IMR-90 (cell line): ENCODE measurements at regions not wholly inside any gene's neighbourhood (a gene's known extent, or its start where the extent isn't known, plus 50 kb on each side); places are given as distances from the start of the nearest gene placed in this dataset.

Experiments used
- ATAC-seq: fragments of 200-7000 bp; cut with Tn5 transposase; 2 replicates; pipeline ENCODE4 v1.9.1; 2020; ENCODE audit warnings: low read depth, mild to moderate bottlenecking, moderate library complexity
- BruUV-seq: library from RNA; stranded (reverse); fragments of 400-500 nt; replicated peaks from 2 replicates; lab custom pipeline; 2021; lab: Mats Ljungman, UMichigan
- CTCF ChIA-PET: fragments of 300-600 bp; formaldehyde crosslinking; extraction: SDS; loops from one replicate; lab custom pipeline; 2021; ENCODE audit warnings: antibody characterized with exemption; lab: Yijun Ruan, JAX
- POLR2A ChIA-PET: fragments of 300-600 bp; sonication (Branson Sonifier 250); formaldehyde crosslinking; loops from one replicate; lab custom pipeline; 2022; ENCODE audit warnings: antibody characterized with exemption; ENCODE audit not compliant: unreplicated experiment; lab: Charles Lee
- DNase-seq: peaks from one replicate; pipeline ENCODE4 v3.0.0; 2013
- H2AFZ ChIP-seq: replicated peaks from 2 replicates; pipeline ENCODE3; 2013; ENCODE audit warnings: low read length, mild to moderate bottlenecking; ENCODE audit not compliant: poor library complexity
- H2AK5ac ChIP-seq: 2 replicates; pipeline ENCODE4 v1.6.1; 2013; ENCODE audit warnings: low read depth, low read length, inconsistent platforms
- H2AK9ac ChIP-seq: replicated peaks from 2 replicates; pipeline ENCODE3; 2013; ENCODE audit warnings: mild to moderate bottlenecking, low read depth, low read length, moderate library complexity; ENCODE audit not compliant: poor library complexity
- H2BK120ac ChIP-seq: 2 replicates; pipeline ENCODE4 v1.6.1; 2013; ENCODE audit warnings: low read depth, low read length, inconsistent platforms
- H2BK15ac ChIP-seq: 3 replicates; pipeline ENCODE4 v1.6.1; 2013; ENCODE audit warnings: low read depth, low read length, inconsistent platforms
- H2BK20ac ChIP-seq: 2 replicates; pipeline ENCODE4 v1.6.1; 2013; ENCODE audit warnings: low read depth, mild to moderate bottlenecking, inconsistent platforms, low read length, moderate library complexity
- H2BK5ac ChIP-seq: 2 replicates; pipeline ENCODE4 v1.6.1; 2013; ENCODE audit warnings: mild to moderate bottlenecking, low read depth, low read length, inconsistent platforms; ENCODE audit not compliant: poor library complexity, severe bottlenecking
- H3K14ac ChIP-seq: replicated peaks from 2 replicates; pipeline ENCODE4 v1.6.1; 2013; ENCODE audit warnings: low read depth, low read length, inconsistent platforms
- H3K18ac ChIP-seq: 2 replicates; pipeline ENCODE4 v1.6.1; 2013; ENCODE audit warnings: low read depth, low read length, control low read depth
- H3K23ac ChIP-seq: 2 replicates; pipeline ENCODE4 v1.6.1; 2013; ENCODE audit warnings: low read depth, low read length, inconsistent platforms
- H3K27ac ChIP-seq: 2 replicates; pipeline ENCODE4 v1.5.1; 2013; ENCODE audit warnings: mild to moderate bottlenecking, control low read depth, low read length; ENCODE audit not compliant: insufficient read depth
- H3K27me3 ChIP-seq: 2 replicates; pipeline ENCODE4 v1.6.1; 2013; ENCODE audit warnings: low read length; ENCODE audit not compliant: control insufficient read depth, insufficient read depth
- H3K36me3 ChIP-seq: 2 replicates; pipeline ENCODE4 v1.6.1; 2013; ENCODE audit warnings: low read length, mixed read lengths; ENCODE audit not compliant: control insufficient read depth, insufficient read depth
- H3K4ac ChIP-seq: 2 replicates; pipeline ENCODE4 v1.6.1; 2013; ENCODE audit warnings: low read depth, low read length, inconsistent platforms
- H3K4me1 ChIP-seq: 2 replicates; pipeline ENCODE4 v1.6.1; 2013; ENCODE audit warnings: low read length, mixed read lengths; ENCODE audit not compliant: control insufficient read depth, insufficient read depth
- H3K4me2 ChIP-seq: 2 replicates; pipeline ENCODE4 v1.6.1; 2013; ENCODE audit warnings: low read depth, mild to moderate bottlenecking, control low read depth, low read length, moderate library complexity
- H3K4me3 ChIP-seq: 2 replicates; pipeline ENCODE4 v1.5.1; 2013; ENCODE audit warnings: low read depth, mild to moderate bottlenecking, control low read depth, low read length, moderate library complexity; ENCODE audit not compliant: insufficient read depth
- H3K56ac ChIP-seq: 2 replicates; pipeline ENCODE4 v1.6.1; 2013; ENCODE audit warnings: low read length, inconsistent platforms; ENCODE audit not compliant: insufficient read depth; ENCODE audit errors: extremely low read depth
- H3K79me1 ChIP-seq, 2 experiments: 2 replicates each; pipeline ENCODE4 v1.6.1; 2013; ENCODE audit warnings: low read length in 2 of 2, inconsistent platforms in 1 of 2, low read depth in 1 of 2
- H3K9ac ChIP-seq: 2 replicates; pipeline ENCODE4 v1.6.1; 2013; ENCODE audit warnings: low read depth, low read length, control low read depth
- H3K9me1 ChIP-seq: 2 replicates; pipeline ENCODE4 v1.6.1; 2013; ENCODE audit warnings: low read length, inconsistent platforms; ENCODE audit not compliant: insufficient read depth
- H3K9me3 ChIP-seq: 2 replicates; pipeline ENCODE4 v1.6.1; 2013; ENCODE audit warnings: low read length; ENCODE audit not compliant: control insufficient read depth, insufficient read depth
- H4K20me1 ChIP-seq: 2 replicates; pipeline ENCODE4 v1.6.1; 2013; ENCODE audit warnings: low read length, inconsistent platforms; ENCODE audit not compliant: insufficient read depth
- H4K5ac ChIP-seq: 2 replicates; pipeline ENCODE4 v1.6.1; 2013; ENCODE audit warnings: mild to moderate bottlenecking, low read depth, low read length, control low read depth
- H4K8ac ChIP-seq, 2 experiments: 2 replicates each; pipeline ENCODE4 v1.6.1; 2013; ENCODE audit warnings: low read depth in 2 of 2, low read length in 2 of 2, control low read depth in 1 of 2, inconsistent platforms in 1 of 2
- H4K91ac ChIP-seq: 2 replicates; pipeline ENCODE4 v1.6.1; 2013; ENCODE audit warnings: low read depth, low read length, inconsistent platforms; ENCODE audit not compliant: insufficient read depth
- CHD1 ChIP-seq: IDR thresholded peaks from 2 replicates; pipeline ENCODE4 v1.6.1; 2012; ENCODE audit warnings: low read depth, low read length, improper control_type of control experiment
- ELK1 ChIP-seq: fragments of 150-350 bp; IDR thresholded peaks from 2 replicates; pipeline ENCODE4 v1.6.1; 2016; ENCODE audit warnings: low read depth, mild to moderate bottlenecking, low read length, moderate library complexity, borderline replicate concordance
- MAFK ChIP-seq: IDR thresholded peaks from 2 replicates; pipeline ENCODE4 v1.6.1; 2012; ENCODE audit warnings: low read depth, low read length, improper control_type of control experiment
- MAZ ChIP-seq: IDR thresholded peaks from 2 replicates; pipeline ENCODE4 v1.6.1; 2012; ENCODE audit warnings: low read depth, mild to moderate bottlenecking, low read length, improper control_type of control experiment, moderate library complexity, borderline replicate concordance
- RFX5 ChIP-seq: IDR thresholded peaks from 2 replicates; pipeline ENCODE4 v1.8.0; 2012; ENCODE audit warnings: low read depth, mild to moderate bottlenecking, low read length, moderate library complexity
- USF2 ChIP-seq: fragments of 150-350 bp; IDR thresholded peaks from 2 replicates; pipeline ENCODE4 v1.6.1; 2017; ENCODE audit warnings: mild to moderate bottlenecking, antibody characterized with exemption, low read length, low read depth
- dilution Hi-C: fragments of 300-500 bp; cut with HindIII; formaldehyde crosslinking; loops from one replicate; pipeline ENCODE4 v1.14.3; 2018; ENCODE audit warnings: low sequenced_read_pairs; ENCODE audit not compliant: unreplicated experiment
- in situ Hi-C: fragments of 300-500 bp; cut with MboI; formaldehyde crosslinking; loops from 3 replicates; pipeline ENCODE4 v1.14.3; 2019; ENCODE audit warnings: low sequenced_read_pairs, inconsistent platforms, mixed read lengths
- intact Hi-C: fragments of 100-400 bp; cut with micrococcal nuclease; formaldehyde crosslinking; loops from 2 replicates; pipeline ENCODE4 v1.10.0; 2022

- H3K18ac ChIP-seq: no peak overlapping the region
- no peak overlapping the region for H3K27ac ChIP-seq
- H2AK5ac ChIP-seq: no peak overlapping the region
- H3K79me1 ChIP-seq: no peaks in the 10 kb centered on the region
- no peak overlapping the region for H2BK120ac ChIP-seq
- H3K9me3 ChIP-seq: peaks cover 6% of the 10 kb centered on the region
- no peak overlapping the region for H2AK9ac ChIP-seq
- no peak overlapping the region for H2BK20ac ChIP-seq
- no peak overlapping the region for H3K4me2 ChIP-seq
- H3K9me1 ChIP-seq: no peaks in the 10 kb centered on the region
- BruUV-seq: no TSS peak
- H3K4ac ChIP-seq: no peak overlapping the region
- TF ChIP-seq MAFK (peak; percentile 69), RFX5 (no peak), MAZ (no peak), CHD1 (no peak), ELK1 (no peak), USF2 (no peak)
- dilution Hi-C loops (no loop called here), in situ Hi-C loops (no loop called here), intact Hi-C loops (no loop called here)
- no peak overlapping the region for H4K8ac ChIP-seq
- H3K27me3 ChIP-seq: no peaks in the 10 kb centered on the region
- no peak overlapping the region for H2BK5ac ChIP-seq
- no peaks in the 10 kb centered on the region for H4K20me1 ChIP-seq
- H3K56ac ChIP-seq: no peak overlapping the region
- H3K4me3 ChIP-seq: no peak overlapping the region
- ATAC-seq (no peak), DNase-seq (no peak)
- H3K36me3 ChIP-seq: no peaks in the 10 kb centered on the region
- H4K5ac ChIP-seq: no peak overlapping the region
- no peak overlapping the region for H3K23ac ChIP-seq
- CTCF ChIA-PET: no interaction called here
- H2AFZ ChIP-seq: no peak overlapping the region
- no peak overlapping the region for H3K14ac ChIP-seq
- H2BK15ac ChIP-seq: no peak overlapping the region
- POLR2A ChIA-PET: no interaction called here
- no peaks in the 10 kb centered on the region for H3K4me1 ChIP-seq
- H4K91ac ChIP-seq: no peak overlapping the region
- no peak overlapping the region for H3K9ac ChIP-seq
Measured at GRCh38 chr18:65380571-65380970, 370.2 kb upstream of the CDH7 start.
